NCI-H2171 treated with DMSO at 0.1 percent for 48 hours (cell line): ENCODE measurements at regions not wholly inside any gene's neighbourhood (a gene's known extent, or its start where the extent isn't known, plus 50 kb on each side); places are given as distances from the start of the nearest gene placed in this dataset.
"Not testable (repeated sequence)": the region's sequence is repeated elsewhere in the genome, so short reads cannot be mapped to it uniquely, and the experiment has no call there.

ENCODE experiments used
- DNase-seq: peaks from one replicate; lab custom pipeline; 2025; lab: John Stamatoyannopoulos, UW

DNA sequence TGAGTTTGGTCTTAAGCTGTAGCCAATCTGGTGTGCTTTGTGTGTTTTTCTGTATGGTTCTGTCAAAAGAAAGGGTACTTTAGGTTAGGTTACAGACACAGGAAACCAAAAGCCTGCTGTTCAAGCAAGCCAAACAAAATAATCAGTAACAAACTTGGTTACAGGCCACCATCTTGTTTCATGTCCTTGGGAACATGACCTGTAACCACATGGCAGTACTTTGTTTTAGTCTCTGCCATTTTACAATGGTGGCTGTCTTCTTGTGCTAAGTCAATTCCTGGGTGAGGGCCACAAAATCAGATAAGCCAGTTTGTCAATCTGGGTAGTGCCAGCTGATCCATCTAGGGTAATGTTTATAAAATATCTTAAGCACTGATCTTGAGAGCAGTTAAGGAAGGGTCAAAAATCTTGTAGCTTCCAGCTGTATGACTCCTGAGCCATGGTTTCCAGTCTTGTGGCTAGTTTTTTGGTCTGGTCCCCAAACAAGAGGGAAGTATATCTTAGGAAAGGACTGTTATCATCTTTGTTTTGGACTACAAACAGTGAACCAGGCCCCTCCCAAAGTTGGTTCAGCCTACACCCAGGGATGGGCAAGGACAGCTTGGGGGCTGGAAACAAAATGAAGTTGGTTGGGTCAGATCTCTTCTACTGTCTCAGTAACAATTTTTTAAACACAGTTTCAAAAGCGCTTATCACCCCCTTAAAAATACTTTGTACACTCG lies 90.0 kb downstream of the IGLL5 start:
- DNase-seq = no peak

GRCh38 chr22:22978637-22979036 lies 91.0 kb downstream of the IGLL5 start:
- no peak for DNase-seq

- DNase-seq = no peak
These were observed 91.1 kb upstream of the GNAZ start for GRCh38 chr22:22979121-22979724.

GRCh38 chr22:22979954-22980353 lies 90.4 kb upstream of the GNAZ start:
- no peak for DNase-seq

DNA sequence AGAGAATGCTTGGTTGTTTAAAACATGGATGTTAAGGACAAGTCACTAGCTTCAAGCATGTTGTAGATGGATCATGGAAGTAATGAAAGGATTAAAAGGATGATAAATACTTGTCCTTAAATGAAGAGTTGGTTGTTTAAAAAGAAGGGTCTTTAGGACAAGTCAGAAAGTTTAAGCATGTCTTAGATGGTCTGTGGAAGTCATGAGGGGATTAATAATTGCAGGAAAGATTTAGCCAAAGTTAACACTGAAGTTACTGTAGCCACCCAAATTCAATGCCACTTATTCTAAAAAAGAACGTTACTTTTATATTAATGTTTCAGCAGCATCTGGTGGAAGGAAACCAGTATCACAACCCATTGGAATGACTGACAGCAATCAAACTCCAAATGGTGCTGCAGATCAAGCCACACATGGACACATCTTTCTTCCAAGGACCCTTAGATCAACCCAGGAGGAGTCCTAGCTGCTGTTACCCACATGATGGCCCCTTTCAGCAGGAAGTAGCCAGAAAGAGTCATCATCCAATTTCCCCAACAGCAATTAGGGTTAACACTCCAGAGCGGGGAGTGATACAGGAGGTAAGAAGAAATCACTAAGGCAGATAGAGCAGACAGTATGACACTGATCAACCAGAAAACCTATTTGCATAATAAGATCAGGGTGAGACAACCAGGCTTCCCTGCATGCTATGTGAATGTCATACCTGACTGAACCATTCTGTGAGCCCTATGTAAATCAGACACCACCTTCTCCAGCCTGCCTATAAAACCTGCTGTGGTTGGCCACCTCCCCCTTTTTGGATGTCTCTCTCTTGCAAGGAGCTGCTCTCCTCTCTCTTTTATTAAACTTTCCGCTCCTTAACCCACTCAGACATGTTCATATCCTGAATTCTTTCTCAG lies 88.4 kb upstream of the GNAZ start:
- DNase-seq = no peak

DNA sequence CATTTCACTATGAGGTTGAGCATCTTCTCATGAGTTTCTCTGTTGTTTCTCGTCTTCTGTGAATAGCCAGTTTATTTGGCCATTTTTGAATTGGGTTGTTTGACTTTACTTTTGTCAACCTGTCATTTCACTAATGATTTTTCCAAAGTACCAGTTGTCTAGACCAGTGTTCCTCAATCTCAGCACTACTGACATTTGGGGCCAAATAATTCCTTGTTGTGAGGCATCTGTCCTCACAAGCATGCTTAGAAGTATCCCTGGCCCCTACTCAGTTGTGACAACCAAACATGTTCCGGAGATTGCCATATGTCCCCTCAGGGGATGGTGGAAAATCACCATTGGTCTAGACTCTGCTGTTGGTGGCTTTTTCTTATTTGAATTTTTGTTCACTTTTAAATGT lies 87.7 kb upstream of the GNAZ start:
- DNase-seq = no peak

DNA sequence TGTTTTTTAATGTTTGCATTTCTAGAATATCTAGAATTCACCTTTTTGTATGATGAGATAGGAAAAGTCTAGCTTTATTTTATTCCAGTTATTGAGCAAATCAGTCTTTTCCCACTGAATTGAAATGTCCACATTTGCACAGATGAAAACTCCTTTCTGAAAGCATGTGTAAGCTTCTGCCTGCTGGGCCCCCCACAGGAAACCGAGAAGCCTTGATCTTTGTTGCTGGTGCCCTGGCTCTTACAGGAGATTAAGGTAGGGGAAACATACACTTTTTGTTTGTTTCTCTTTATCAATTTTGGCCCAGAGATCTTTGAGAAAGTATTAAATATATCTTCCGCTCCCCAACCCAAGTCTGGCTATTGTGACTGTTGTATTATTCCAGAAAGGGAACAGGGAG lies 87.2 kb upstream of the GNAZ start:
- DNase-seq = no peak

- no peak for DNase-seq
These were observed 86.5 kb upstream of the GNAZ start for GRCh38 chr22:22983816-22984215.

DNA sequence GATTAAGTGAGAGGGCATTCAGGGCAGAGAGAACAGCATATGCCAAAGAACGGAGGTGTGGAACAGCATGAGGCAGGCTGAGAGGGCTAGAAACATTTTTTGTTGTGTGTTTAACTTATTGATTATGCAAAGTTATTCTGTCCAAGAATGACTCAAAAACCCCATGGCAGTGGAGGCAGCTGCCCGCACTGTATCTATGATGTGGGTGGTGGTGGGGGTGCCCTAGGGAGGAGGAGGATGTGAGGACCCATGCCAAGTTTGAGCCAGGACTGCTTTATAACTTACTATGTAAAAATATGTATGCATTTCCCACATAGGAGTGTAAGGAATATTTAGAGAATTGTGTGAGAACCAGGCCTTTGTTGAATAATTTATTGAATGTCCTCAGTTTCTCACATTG lies 85.4 kb upstream of the GNAZ start:
- DNase-seq = no peak

DNA sequence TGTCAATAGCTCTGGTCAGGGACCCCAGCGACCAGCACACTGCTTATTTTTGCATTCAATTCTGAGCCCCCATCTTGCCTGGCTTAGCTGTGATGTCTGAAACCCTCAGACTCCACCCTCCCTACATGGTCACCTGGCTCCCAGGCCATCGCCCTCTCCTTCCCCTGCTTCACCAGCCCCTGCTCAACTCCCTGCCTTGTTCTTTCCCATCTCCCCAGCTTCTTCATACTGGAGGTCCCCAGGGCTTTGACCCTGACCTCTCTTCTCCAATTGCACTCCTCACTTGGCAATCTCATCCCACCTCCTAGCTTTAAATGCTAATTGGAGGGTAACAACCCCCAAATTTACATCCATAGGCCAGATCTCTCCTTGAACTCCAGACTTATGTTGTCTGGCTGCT lies 84.3 kb upstream of the GNAZ start:
- DNase-seq = no peak

- no peak for DNase-seq
These were observed 83.7 kb upstream of the GNAZ start for GRCh38 chr22:22986640-22987039.

GRCh38 chr22:22988150-22988549 lies 82.2 kb upstream of the GNAZ start:
- no peak for DNase-seq

- DNase-seq = no peak
These were observed 81.5 kb upstream of the GNAZ start for GRCh38 chr22:22988785-22989184.

GRCh38 chr22:22989856-22990255 lies 80.5 kb upstream of the GNAZ start:
- no peak for DNase-seq

- DNase-seq = not testable (repeated sequence)
These were observed 79.4 kb upstream of the GNAZ start for GRCh38 chr22:22990711-22991505.

- DNase-seq = no peak
These were observed 77.8 kb upstream of the GNAZ start for GRCh38 chr22:22992474-22992873.

DNA sequence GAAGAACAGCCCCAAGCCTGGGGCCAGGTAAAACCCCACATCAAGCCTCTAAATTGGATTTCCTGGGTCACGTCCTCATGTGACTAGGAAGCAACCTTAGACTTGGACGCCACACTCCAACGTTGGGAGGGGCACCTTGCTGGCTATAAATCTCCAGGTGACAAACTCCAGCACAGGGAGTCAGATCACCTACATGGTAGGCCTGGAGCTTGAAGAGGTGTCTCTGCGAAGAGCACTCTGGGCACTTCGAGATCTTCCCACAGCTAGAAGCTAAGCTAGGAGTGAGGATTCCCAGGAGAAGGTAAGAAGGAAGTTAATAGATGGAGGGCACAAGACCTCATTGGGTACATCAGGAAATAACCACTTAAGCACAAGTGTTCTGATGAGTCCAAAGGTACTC lies 77.1 kb upstream of the GNAZ start:
- no peak for DNase-seq

- DNase-seq = peak; percentile 87
These were observed 75.2 kb upstream of the GNAZ start for GRCh38 chr22:22995166-22995565.

DNA sequence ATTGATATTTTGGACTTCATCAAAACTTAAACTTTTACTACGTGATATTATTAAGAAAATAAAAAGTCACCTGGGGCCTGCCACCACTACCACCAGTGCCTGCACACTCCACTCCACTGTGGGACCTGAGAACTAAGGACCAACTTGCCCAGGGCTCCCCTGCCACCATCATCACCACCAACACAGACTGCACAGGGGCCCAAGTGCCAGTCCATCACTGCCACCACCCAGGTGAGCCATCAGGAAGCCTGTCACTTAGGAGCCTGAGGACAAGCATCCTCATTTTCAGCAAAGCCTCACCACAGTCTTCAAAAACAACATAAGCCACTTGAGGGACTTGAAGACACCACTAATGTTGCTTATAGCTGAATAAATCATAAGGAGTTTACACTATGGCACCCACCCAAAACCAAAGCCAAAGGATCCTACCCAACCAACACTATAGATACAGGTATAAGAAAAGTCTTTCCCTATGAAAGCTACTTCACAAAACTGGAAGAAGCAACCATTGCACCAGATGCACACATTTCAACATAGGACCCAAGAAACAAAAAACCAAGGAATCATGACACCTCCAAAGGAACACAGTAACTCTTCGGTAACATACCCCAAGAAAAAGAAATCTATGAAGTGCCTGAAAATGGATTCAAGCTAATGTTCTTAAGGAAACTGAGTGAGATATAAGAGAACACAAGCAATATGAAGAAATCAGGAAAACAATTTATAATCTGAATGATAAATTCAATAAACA lies 73.6 kb upstream of the GNAZ start:
- DNase-seq = no peak

DNA sequence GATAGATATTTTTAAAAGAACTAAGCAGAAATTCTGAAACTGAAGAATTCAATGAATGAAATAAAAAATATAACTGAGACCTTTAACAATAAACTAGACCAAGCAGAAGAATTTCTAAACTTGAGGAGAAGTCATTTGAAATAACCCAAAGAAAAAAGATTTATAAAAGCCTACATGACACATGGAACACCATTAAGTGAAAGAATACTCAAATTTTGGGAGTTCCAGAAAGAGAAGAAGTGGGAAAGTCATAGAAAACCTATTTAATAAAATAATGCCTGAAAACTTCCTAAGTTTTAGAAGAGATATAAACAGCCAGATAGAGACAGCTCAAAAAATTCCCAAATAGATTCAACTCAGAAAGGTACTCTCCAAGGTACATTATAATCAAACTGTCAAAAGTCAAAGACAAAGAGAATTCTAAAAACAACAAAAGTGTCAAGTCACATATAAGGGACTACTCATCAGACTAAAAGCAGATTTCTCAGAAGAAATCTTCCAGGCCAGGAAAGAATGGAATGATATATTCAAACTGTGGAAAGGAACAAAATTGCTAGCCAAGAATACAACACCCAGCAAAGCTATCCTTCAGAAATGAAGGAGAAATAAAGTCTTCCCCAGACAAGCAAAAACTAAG lies 72.9 kb upstream of the GNAZ start:
- DNase-seq = no peak

DNA sequence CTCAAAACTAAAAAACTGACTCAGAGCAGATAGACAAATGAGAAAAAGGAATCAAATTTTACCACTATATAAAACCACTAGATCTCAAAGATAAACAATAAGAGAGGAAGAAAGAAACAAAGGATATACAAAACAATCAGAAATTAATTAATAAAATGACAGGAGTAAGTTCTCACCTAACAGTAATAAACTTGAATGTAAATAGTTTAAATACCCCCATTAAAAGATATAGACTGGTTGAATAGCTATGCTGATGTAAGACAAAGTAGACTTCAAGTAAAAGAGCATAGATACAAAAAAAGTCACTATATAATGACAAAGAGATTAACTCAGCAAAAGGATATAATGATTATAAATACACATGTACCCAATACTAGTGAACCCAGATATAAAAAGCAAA lies 72.3 kb upstream of the GNAZ start:
- DNase-seq = no peak
